Sigmoid colon (tissue), 6 donors: ENCODE measurements at regions not wholly inside any gene's neighbourhood (a gene's known extent, or its start where the extent isn't known, plus 50 kb on each side); places are given as distances from the start of the nearest gene placed in this dataset.

Experiments used
- DNase-seq: peaks from one replicate; pipeline ENCODE4 v3.0.0-alpha.2; 2019
- H3K27ac ChIP-seq, 4 donors: fragments of 200-600 bp; sonication (generic); one replicate each; pipeline ENCODE4 v1.5.1; 2016 to 2019; ENCODE audit warnings: mild to moderate bottlenecking in 1 of 4
- H3K27me3 ChIP-seq, 3 donors: fragments of 200-600 bp; sonication (generic); one replicate each; pipeline ENCODE4 v1.5.1; 2019; ENCODE audit warnings: mild to moderate bottlenecking in 1 of 3
- H3K36me3 ChIP-seq, 4 donors: fragments of 200-600 bp; sonication (generic); one replicate each; pipeline ENCODE4 v1.5.1; 2016 to 2019
- H3K4me1 ChIP-seq, 4 donors: fragments of 200-600 bp; sonication (generic); one replicate each; pipeline ENCODE4 v1.5.1; 2017 to 2019
- H3K4me3 ChIP-seq, 4 donors: fragments of 200-600 bp; sonication (generic); one replicate each; pipeline ENCODE4 v1.5.1; 2017 to 2019; ENCODE audit warnings: mild to moderate bottlenecking in 2 of 4, moderate library complexity in 1 of 4
- H3K9me3 ChIP-seq, 4 donors: fragments of 200-600 bp in 3 of 4; sonication (generic) in 3 of 4; one replicate each; pipeline versions ENCODE4 v1.5.1 to v1.6.1; 2013 to 2019
- CTCF ChIP-seq, 4 experiments: fragments of 450-650 bp in 3 of 4; fragments of 200-600 bp in 1 of 4; IDR thresholded peaks; one replicate each; pipeline ENCODE4 v1.5.1; 2016 to 2019; ENCODE audit warnings: antibody characterized with exemption in 4 of 4, mild to moderate bottlenecking in 3 of 4, moderate library complexity in 2 of 4
- EP300 ChIP-seq, 4 donors: sonication (generic); formaldehyde crosslinking; IDR thresholded peaks; one replicate each; pipeline ENCODE4 v1.6.1; 2017; ENCODE audit warnings: antibody characterized with exemption in 4 of 4
- POLR2A ChIP-seq, 2 donors: fragments of 450-650 bp; IDR thresholded peaks; one replicate each; pipeline ENCODE4 v1.6.1; 2016; ENCODE audit warnings: antibody characterized with exemption in 2 of 2, mild to moderate bottlenecking in 2 of 2, moderate library complexity in 2 of 2
- POLR2AphosphoS5 ChIP-seq, 4 donors: sonication (generic); formaldehyde crosslinking; IDR thresholded peaks; one replicate each; pipeline ENCODE4 v1.6.1; 2017; ENCODE audit warnings: antibody characterized with exemption in 4 of 4
- WGBS, 2 donors: extraction: QIAGEN DNeasy Blood & Tissue Kit; methylation state at CpG; one replicate each; pipeline ENCODE4 v1.1.7; 2013; 5-methylcytosine and 5-hydroxymethylcytosine counted together
- intact Hi-C: fragments of 100-400 bp; cut with DNase I; formaldehyde crosslinking; loops from one replicate; pipeline ENCODE4 v1.15.1; 2023
- donor health status: healthy with polysubstance abuse.
- donor health status: healthy.

GRCh38 chr5:145479271-145479670, 355.9 kb downstream of the PRELID2 start:
- peaks cover 0 to 4% (median 0%) of the 10 kb centered on the region in 4 donors for H3K4me1 ChIP-seq
- no peak for TF ChIP-seq EP300 (IDR thresholded peaks at IDR 0.05)
- no peak for TF ChIP-seq POLR2AphosphoS5 (IDR thresholded peaks at IDR 0.05)
- TF ChIP-seq CTCF (IDR thresholded peaks at IDR 0.05), result no peak
- no peak for TF ChIP-seq POLR2A (IDR thresholded peaks at IDR 0.05)
- H3K27ac ChIP-seq, result no peak overlapping the region
- H3K36me3 ChIP-seq, result no peaks in the 10 kb centered on the region
- intact Hi-C loops, result no loop called here
- 81 to 84% methylated on average over 4 of the region's 4 CpGs for WGBS, 2 donors
- no peaks in the 10 kb centered on the region for H3K9me3 ChIP-seq
- no peak overlapping the region for H3K4me3 ChIP-seq
- DNase-seq, result no peak
- no peaks in the 10 kb centered on the region for H3K27me3 ChIP-seq

GRCh38 chr5:145478651-145479050, 356.5 kb downstream of the PRELID2 start:
- no peak for TF ChIP-seq POLR2A (IDR thresholded peaks at IDR 0.05)
- TF ChIP-seq POLR2AphosphoS5 (IDR thresholded peaks at IDR 0.05), result no peak
- TF ChIP-seq EP300 (IDR thresholded peaks at IDR 0.05), result no peak
- TF ChIP-seq CTCF (IDR thresholded peaks at IDR 0.05), result no peak
- DNase-seq, result no peak
- Histone ChIP-seq H3K36me3 (no peaks in the 10 kb centered on the region), H3K9me3 (no peaks in the 10 kb centered on the region), H3K27ac (no peak overlapping the region), H3K27me3 (no peaks in the 10 kb centered on the region), H3K4me3 (no peak overlapping the region), H3K4me1 (peaks cover 0 to 4% (median 0%) of the 10 kb centered on the region in 4 donors)
- intact Hi-C loops, result no loop called here
- WGBS, 2 donors, result 76 to 91% methylated on average over 2 of the region's 2 CpGs

GRCh38 chr5:145473042-145473642, 362.0 kb downstream of the PRELID2 start:
- no peak overlapping the region for H3K4me3 ChIP-seq
- H3K4me1 ChIP-seq, result peaks cover 0 to 22% (median 7%) of the 10 kb centered on the region in 4 donors
- H3K9me3 ChIP-seq, result no peaks in the 10 kb centered on the region
- no peaks in the 10 kb centered on the region for H3K27me3 ChIP-seq
- TF ChIP-seq POLR2AphosphoS5 (IDR thresholded peaks at IDR 0.05) (no peak), POLR2A (IDR thresholded peaks at IDR 0.05) (no peak), CTCF (IDR thresholded peaks at IDR 0.05) (no peak), EP300 (IDR thresholded peaks at IDR 0.05) (no peak)
- WGBS, 2 donors, result 79 to 81% methylated on average over 3 of the region's 3 CpGs
- no peak overlapping the region for H3K27ac ChIP-seq
- intact Hi-C loops, result no loop called here
- DNase-seq, result no peak
- H3K36me3 ChIP-seq, result no peaks in the 10 kb centered on the region

GRCh38 chr5:145471831-145472612, 363.1 kb downstream of the PRELID2 start:
- Histone ChIP-seq H3K27ac (no peak overlapping the region), H3K4me1 (peaks cover 0 to 22% (median 7%) of the 10 kb centered on the region in 4 donors), H3K9me3 (no peaks in the 10 kb centered on the region), H3K27me3 (no peaks in the 10 kb centered on the region), H3K36me3 (no peaks in the 10 kb centered on the region), H3K4me3 (no peak overlapping the region)
- no peak for DNase-seq
- intact Hi-C loops, result no loop called here
- TF ChIP-seq CTCF (IDR thresholded peaks at IDR 0.05) (no peak), POLR2A (IDR thresholded peaks at IDR 0.05) (no peak), POLR2AphosphoS5 (IDR thresholded peaks at IDR 0.05) (no peak), EP300 (IDR thresholded peaks at IDR 0.05) (no peak)
- WGBS, 2 donors, result 79 to 89% methylated on average over 1 of the region's 1 CpG
